GM19239 (cell line): ENCODE measurements at regions not wholly inside any gene's neighbourhood (a gene's known extent, or its start where the extent isn't known, plus 50 kb on each side); places are given as distances from the start of the nearest gene placed in this dataset.

Experiments
- DNase-seq: peaks from one replicate; pipeline ENCODE4 v3.0.0; 2011; ENCODE audit warnings: low spot score; ENCODE audit not compliant: insufficient read length
- FAIRE-seq: peaks from 2 replicates; lab custom pipeline; 2011; peaks lifted over from hg19 to GRCh38; lab: Jason Lieb, UNC

DNA sequence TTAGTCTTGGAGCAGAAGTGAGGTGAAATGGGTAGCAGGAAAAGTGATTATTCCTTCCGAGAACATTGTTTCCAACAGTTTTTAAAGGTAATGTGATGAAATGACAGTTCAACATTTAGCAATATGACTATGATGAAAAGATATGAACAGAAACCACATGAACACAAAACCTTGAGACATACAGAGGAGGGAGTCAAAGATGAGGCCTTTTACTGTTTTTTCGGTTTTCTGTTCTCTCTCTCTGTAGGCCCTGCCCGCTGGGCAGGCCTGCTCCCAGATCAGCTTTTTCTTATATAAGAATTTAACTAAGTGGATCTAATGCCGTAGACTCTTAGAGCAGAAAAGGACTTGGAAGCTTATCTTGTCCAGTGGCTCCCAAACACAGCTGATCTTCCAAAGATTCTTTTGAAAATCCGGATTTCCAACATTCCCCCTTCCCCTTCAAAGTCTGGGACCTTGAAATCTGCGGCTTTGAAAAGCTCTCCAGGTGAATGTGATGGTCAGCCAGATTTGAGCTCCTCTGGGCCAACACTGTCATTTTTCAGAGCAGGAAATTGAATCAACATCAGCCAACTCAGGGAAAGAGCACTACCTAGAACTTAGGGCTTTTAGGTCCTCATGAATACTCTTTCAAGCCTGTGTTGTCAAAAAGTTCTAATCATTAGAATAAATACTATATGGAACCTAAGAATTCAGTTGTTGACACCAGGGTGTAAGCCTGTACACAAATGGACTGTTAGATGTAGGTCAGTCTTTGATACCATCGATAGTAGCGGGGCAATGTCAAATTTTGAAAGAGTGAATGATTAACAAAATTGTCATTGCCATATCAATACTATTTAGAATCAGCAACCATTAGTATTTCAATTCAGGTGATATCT is 372.7 kb downstream of the SHQ1 start:
- no peak for DNase-seq
- no peak for FAIRE-seq

DNA sequence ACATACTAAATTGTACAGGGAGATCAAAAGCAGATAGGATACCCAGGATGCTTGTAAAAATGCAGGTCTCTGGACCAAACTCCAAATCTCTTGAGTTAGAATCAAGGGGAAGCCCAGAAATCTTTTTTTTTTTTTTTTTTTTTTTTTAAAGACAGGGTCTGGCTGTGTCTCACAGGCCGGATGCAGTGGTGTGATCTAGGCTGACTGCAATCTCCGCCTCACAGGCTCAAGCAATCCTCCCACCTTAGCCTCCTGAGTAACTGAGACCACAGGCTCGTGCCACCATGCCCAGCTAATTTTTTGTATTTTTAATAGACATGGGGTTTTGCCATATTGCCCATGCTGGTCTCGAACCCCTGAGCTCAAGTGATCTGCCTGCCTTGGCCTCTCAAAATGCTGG is 373.5 kb downstream of the SHQ1 start:
- FAIRE-seq (no peak), DNase-seq (no peak)

DNA sequence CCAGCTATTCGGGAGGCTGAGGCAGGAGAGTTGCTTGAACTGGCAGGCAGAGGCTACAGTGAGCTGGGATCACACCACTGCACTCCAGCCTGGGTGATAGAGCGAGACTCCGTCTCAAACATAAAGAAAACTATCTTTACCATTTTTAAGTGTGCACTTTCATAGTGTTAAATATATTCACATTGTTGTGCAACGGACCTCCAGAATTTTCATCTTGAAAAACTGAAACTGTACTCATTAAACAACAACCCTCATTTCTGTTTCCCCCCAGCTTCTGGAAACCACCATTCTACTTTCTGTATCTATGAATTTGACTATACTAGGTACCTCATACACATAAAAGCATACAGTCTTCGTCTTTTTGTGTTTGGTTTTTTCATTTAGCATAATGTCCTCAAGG is 375.1 kb downstream of the SHQ1 start:
- DNase-seq = no peak
- FAIRE-seq = peak; percentile 80

DNA sequence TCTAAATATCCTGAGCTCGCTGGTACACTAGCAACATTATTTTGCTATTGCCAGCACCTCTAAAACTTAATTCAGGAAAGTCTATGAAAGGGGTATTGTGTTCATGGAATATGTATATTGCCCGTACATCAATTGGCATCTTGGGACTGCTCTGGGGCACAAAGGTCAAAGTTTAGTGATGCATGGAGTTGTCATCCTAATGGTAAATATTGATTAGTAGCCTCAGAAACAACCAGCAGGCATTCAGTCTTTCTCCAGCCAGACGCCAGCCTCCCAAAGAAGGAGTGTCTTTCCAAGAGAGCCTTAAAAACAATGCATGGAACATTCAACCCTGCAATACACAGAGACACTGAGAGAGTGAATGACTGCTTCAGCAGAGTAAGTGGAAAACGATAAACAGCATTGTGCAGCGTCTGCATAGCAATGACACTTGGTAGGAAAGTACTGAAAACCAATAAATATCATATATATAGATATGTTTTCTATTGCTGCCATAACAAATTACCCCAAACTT is 377.3 kb downstream of the SHQ1 start:
- FAIRE-seq (no peak), DNase-seq (no peak)

DNA sequence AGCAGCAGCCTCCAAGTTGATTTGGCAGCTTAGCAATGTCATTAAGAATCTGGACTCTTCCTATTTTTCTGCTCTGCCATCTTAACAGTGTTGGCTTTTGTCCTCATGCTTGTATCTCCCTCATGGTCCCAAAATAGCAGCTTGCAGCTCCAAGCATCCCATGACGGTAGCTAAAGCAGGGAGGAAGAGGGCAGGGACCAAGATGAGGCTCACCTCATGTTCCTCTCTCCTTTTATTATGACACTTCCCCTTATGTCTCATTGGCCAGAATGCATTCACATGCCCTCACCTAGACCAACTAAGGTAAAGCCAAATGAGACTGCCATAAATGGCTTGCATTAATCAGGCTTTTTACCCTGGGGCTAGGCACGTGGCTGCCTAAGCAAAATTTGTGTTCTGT is 382.4 kb downstream of the SHQ1 start:
- FAIRE-seq (no peak), DNase-seq (no peak)

DNA sequence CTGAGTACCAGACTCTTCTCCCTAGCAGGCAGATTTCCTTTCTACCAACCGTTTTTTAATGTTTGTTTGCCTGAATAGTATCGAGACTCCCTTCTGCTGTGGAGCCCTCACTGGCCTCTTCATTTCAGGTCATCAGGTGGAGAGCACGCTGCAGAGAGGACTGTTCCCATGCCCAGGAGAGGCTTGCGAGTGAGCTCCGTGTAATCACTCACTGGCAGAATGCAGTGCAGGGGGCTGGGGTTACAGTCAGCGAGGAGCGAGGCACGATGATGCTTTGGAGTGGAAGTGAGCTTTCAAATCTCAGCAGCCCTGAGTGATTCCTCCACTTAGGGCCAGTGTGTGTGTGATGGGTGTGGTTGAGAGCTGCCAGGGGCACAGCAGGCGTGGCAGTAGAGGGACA is 385.2 kb downstream of the SHQ1 start:
- DNase-seq (no peak), FAIRE-seq (no peak)

DNA sequence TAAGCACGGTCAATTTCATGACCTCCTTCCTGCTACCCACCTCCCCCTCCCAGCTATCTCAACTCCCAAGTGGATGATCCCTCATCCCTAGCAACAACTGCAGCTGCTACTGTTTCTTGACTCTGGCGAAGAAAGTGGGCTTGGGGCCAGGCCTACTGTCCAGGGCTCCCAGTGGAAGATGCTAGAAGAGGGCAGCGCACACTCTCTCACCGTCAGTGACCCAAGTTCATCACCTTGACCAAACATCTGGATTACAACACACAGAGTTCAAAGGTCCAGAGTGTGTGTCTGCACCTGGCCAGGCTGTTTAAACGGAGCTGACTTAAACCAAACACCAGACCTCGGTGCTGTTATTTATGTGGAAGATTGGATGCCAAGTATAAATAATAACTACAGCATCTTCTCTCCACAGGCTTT is 385.6 kb downstream of the SHQ1 start:
- FAIRE-seq (no peak), DNase-seq (no peak)

DNA sequence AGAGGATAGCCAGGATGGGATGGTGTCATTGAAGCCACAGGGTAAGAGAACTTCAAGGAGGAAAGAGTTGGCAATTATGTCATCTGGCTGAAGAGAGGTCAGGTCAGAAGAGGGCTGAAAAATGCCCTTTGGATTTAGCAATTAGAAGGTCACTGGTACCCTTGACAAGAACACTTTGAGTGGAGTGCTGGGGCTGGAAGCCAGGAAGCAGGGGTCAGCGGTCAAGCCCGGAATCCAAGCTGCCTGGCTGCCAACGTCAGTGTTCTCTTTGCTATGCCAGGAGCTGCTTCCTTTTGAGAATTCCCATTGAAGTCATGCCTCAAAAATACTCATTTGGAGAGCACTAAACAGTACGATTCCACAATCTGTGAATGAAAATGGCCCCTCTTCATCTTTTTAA is 386.5 kb downstream of the SHQ1 start:
- DNase-seq = no peak
- no peak for FAIRE-seq

DNA sequence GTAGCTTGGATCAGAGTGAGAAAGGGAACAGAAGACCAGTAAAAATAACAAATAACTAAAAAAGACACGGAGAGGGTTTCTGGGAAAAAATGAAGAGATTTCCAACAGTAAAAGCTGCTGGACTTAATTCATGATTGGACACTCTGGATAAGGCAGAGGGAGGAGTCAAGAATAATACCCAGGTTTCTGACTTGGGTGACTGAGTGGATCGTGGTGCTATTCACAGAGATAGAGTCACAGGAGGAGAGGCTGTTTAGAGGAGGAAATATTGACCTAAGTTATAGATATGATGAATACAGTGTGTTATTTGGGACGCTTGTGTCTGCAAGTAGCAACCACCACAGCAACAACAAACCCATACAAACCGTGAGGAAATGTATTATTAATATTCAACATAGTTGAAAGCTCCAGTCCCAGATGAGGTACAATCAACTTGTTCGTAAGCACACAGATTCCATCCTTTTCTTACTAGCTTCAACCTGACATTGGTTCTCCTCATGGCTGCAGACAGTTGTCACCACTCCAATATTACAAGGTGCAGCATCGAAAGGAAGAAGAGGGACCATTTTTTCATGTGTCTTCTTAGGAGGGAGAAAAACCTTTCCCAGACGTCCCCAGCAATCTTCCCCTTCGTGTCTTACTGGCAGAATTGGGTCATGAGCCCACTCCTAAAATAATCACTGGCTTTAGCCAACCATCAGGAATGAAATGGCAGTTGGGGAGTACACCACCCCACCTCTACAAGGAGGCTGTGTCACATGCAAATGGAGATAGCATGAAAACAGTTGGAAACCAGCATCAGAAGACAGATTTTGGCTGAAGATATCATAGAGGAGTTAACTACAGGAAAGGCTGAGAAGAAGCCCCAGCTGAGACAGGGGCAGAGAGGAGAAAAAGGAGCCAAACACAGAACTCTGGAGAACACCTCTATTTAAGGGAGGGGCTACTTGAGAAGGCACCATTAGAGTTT is 387.8 kb downstream of the SHQ1 start:
- FAIRE-seq (no peak), DNase-seq (no peak)

DNA sequence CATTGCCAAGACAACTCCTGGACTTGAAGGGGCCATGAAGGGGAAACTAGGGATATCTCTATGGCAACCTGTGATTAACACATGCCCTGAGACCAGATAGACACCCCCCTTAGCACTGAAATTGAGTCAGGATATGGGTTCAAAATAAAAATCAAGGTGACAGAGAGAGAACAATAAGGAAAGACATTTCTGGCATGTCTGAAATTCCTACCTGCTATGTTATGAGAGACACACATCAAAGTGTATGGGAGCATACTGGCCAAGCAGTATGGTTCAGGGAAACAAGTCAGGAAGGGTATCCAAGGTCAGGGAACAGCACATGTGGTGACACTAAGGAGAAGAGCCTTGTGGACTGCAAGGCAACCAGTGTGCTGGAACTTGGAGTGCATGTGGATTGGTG is 388.7 kb downstream of the SHQ1 start:
- DNase-seq = no peak

DNA sequence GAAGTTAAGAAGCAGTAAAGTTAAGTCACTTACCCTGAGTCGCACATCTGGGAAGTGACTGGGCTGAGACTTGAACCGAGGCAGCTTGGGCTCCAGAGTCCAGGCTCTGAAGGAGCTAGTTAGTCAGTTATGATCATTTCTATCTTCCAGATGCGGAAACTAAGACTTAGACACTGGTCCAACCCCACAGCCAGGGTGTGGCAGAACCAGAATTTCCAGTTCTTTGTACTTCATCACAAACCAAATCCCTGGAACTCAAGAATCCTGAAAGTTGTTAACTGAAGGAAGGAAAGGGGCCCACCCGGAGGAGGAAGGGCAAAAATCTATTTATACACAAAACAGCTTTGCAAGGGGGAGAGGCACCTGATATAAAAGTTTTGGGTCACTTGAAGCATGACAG is 389.9 kb downstream of the SHQ1 start:
- DNase-seq (no peak), FAIRE-seq (no peak)

More for the DNA sequence above, 388.7 kb downstream of the SHQ1 start:
- FAIRE-seq = no peak

DNA sequence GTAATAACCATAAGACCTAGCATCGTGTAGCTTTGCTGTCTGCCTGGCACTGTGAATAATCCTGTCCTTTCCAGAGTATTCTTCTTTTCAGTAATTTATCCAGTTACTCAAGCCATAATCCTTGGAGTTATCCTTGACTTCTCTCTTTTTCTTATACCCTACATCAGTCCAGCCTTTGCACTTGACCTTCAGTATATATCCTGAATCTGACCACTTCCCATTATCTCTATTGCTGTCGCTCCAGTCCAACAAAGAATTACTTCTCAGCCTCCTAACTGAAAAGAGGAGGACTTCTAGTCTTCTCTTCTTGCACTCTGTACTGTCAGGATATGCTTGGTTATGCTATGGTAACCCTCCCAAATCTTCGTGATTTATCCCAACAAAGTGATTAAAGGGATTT is 393.8 kb downstream of the SHQ1 start:
- FAIRE-seq = no peak

DNA sequence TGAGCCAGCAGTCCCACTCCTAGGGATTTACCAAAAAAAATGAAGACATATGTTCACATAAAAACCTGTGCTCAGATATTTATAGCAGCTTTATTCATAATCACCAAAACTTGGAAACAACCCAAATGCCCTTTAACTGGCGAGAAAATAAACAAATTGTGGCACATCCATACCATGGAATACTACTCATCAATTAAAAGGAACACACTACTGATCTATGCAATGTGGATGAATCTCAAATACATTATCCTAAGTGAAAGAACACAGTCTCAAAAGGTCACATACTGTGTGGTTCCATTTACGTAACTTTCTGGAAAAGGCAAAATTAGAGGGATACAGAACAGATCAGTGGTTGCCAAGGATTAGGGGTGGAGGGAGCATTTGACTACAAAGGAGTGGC is 394.5 kb downstream of the SHQ1 start:
- DNase-seq (no peak), FAIRE-seq (no peak)

More for the DNA sequence above, 393.8 kb downstream of the SHQ1 start:
- DNase-seq = no peak

DNA sequence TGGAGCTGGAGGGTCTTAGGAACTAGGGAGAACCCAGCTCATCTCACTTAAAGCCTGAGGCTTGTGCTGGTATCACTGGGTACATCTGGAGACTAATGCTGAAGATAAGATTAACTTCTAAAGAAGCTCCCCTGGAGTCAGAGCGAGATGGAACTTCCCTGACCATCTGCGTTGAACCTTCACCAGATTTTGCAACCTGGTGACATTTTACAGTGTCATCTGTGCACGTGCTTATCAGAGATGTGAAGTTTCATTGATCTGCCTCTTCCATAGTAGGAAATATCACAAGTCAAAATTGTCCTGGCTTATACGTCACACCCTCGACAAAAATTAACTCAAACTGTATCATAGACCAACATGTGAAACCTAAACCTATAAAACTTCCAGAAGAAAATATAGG is 395.5 kb downstream of the SHQ1 start:
- DNase-seq (no peak), FAIRE-seq (no peak)

DNA sequence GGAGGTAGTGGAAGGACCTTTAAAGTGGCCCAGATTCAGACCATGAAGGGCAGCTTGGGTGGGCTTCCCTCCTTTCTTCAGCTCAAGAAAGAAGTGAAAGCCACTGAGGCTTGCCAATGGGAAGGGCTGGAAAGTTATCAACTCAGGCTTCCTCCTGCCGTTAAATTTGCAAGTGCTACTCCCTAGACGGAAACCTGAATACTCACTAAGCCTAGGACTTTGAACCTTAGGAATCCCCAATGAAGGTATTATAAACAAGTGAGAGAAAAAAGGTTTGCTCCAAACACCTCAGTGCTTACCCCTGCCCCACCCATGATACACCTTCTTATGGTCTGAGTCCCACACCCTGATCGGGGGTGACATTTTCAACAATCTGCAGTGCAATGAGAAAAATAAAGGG is 396.4 kb downstream of the SHQ1 start:
- DNase-seq (no peak), FAIRE-seq (no peak)

DNA sequence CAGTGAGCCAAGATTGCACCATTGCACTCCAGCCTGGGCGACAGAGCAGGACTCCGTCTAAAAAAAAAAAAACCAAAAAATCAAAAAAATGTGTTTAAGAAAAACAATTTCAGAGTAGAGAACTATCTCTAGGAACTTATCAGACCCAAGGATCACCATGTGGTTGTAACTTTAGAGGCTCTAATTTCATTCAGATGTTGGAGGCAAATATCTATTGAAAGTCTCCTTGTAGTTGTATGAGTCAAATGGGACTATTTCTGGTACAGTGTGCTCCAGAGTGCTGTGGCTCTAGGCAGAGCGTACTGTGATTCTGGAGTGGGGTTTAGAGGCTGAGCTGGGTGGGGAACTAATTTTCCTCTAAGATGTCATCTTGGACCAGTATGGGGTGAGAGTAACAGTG is 398.7 kb downstream of the SHQ1 start:
- DNase-seq = no peak
- FAIRE-seq = no peak

DNA sequence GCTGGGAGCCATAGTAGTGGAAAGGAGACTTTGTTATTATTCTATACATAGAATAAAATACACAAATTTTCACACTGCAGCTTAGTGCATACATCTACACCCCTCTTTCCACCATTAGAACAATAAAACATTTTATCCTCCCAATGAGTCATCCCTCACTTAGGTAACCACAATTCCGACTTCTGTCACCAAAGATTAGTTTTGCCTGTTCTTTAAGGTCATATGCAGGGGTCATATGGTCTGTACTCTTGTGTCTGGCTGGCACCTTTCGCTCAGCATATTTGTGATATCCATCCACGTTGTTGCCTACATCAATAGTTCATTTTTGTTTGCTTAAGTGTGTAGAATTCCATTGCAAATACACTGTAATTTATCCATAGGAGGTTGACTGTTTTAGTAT is 399.4 kb downstream of the SHQ1 start:
- no peak for DNase-seq
- no peak for FAIRE-seq

DNA sequence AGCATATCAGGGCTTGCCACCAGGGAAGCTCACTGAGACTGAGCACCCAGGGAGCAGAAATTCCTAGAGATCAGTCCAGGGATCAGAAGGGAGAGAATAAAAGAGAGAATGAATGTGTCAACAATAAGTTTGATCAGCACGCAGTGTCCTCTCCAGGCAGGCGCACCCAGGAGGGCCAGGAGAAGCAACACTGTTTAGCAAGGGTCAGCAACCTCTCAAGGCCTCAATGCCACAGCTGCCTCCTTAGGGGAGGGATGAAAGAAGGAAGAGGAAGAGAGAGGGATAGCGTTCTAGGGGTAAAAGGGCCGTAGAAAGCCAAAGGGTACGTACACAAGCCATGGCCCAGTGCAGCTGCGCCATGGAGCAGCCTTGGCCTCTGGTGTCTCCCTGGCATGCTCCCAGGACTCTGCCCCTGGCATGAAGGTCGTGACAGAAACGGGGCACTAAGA is 399.8 kb downstream of the SHQ1 start:
- no peak for FAIRE-seq
- DNase-seq = no peak

DNA sequence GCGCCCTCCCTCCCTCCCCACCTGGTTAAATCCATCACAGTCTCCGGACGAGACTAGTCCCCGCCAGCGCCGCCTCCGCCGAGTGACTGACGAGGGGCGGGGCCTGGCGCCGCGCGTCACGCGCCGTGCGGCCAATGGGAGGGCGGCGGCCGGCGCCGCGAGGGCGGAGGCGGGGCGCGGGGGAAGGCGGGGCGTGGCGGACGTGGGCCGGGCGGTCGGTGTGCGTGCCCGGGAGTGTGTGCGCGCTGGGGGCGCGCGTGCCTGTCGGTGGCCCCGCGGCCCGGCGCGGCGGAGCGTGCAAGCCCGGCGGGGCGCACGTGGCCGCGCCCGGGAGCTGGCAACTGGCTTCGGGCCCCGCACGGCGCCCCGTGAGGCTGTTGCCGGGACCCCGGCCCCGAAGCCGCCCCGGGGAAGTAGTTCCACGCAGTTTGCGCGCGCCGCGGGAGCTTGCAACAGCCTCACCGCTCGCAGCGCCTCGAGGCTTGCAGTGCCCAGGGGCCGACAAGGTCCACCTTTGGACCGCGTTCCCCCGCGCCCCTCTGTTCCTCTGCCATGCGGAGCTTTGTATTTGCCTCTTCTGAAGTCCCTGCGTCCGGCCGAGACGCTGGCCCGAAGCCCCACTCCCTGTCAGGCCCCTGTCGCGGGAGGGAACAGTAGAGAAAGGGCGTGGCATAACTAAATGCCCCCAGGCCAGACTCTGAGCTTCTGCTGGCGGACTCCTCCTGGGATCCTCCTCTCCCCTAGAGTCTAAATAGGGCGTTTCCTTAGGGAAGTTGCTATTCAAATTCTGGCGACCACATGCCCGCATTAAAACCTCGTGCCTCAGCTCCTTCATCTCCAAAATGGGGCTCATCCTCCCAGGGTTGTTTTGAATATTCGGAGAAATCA is 400.9 kb downstream of the SHQ1 start:
- peak; percentile 94 for DNase-seq
- FAIRE-seq = peak; percentile 55
